NT2/D1 (cell line): ENCODE measurements at regions not wholly inside any gene's neighbourhood (a gene's known extent, or its start where the extent isn't known, plus 50 kb on each side); places are given as distances from the start of the nearest gene placed in this dataset.

Experiments
- DNase-seq: peaks from one replicate; pipeline ENCODE4 v3.0.0-alpha.2; 2011; ENCODE audit warnings: low read depth, low spot score
- H3K27me3 ChIP-seq: 2 replicates; pipeline ENCODE4 v1.6.0; 2011; ENCODE audit warnings: mild to moderate bottlenecking; ENCODE audit not compliant: insufficient read length, insufficient read depth
- H3K36me3 ChIP-seq: 2 replicates; pipeline ENCODE4 v1.6.1; 2011; ENCODE audit warnings: mild to moderate bottlenecking, low read length, mixed read lengths; ENCODE audit not compliant: insufficient read depth, insufficient read length
- H3K4me1 ChIP-seq: 2 replicates; pipeline ENCODE4 v1.5.1; 2011; ENCODE audit not compliant: insufficient read depth, insufficient read length
- H3K4me3 ChIP-seq: 2 replicates; pipeline ENCODE4 v1.5.1; 2011; ENCODE audit warnings: low read depth; ENCODE audit not compliant: insufficient read length
- H3K9ac ChIP-seq: 2 replicates; pipeline ENCODE4 v1.6.0; 2011; ENCODE audit warnings: low read depth; ENCODE audit not compliant: insufficient read length
- H3K9me3 ChIP-seq: 2 replicates; pipeline ENCODE4 v1.5.1; 2011; ENCODE audit warnings: mild to moderate bottlenecking, low read length; ENCODE audit not compliant: insufficient read depth
- SUZ12 ChIP-seq: IDR thresholded peaks from 2 replicates; pipeline ENCODE4 v1.6.1; 2011; ENCODE audit not compliant: insufficient read length, insufficient read depth; ENCODE audit errors: extremely low read depth
- YY1 ChIP-seq: IDR thresholded peaks from 2 replicates; pipeline ENCODE4 v1.6.1; 2011; ENCODE audit not compliant: insufficient read length, insufficient read depth
- ZNF274 ChIP-seq: IDR thresholded peaks from 2 replicates; pipeline ENCODE4 v1.6.1; 2011; ENCODE audit warnings: mild to moderate bottlenecking, low read depth, low read length

- no peaks in the 10 kb centered on the region for H3K4me1 ChIP-seq
- no peak overlapping the region for H3K4me3 ChIP-seq
- no peaks in the 10 kb centered on the region for H3K36me3 ChIP-seq
- peak; percentile 88 for DNase-seq
- peaks cover 9% of the 10 kb centered on the region; the same call in 1 of the 2 replicates for H3K9me3 ChIP-seq
- no peak overlapping the region for H3K9ac ChIP-seq
- TF ChIP-seq ZNF274 (no peak), YY1 (no peak), SUZ12 (no peak)
- H3K27me3 ChIP-seq = no peaks in the 10 kb centered on the region
Observed at GRCh38 chr6:22025468-22026163, 271.2 kb downstream of the PRL start.

DNA sequence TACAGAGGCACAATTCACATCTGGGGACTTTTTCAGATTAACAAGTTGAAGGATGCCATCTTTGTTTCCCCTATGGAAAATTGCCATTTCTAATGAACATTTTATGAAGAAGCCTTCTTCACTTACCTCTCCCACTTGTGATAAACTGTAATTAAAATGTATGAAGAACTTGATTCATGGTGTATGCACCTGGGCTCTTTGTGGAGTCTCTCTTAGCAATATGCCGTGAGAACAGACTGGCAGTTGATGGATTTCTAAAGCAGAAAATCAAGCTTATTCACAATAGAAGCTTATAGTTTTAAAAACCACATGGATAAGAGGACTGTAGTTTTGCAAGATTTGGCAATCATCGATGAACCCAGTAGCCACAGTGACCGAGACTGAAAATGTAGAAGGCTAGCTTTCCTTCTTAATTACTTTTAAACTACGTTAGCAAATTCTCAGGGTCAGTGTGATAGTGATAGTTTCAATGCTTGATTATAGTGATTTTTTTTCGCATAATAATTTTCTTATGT lies 270.6 kb downstream of the PRL start:
- no peak overlapping the region for H3K9ac ChIP-seq
- H3K4me3 ChIP-seq = no peak overlapping the region
- TF ChIP-seq SUZ12 (no peak), YY1 (no peak), ZNF274 (no peak)
- no peak for DNase-seq
- H3K27me3 ChIP-seq = no peaks in the 10 kb centered on the region
- peaks cover 9% of the 10 kb centered on the region; the same call in 1 of the 2 replicates for H3K9me3 ChIP-seq
- no peaks in the 10 kb centered on the region for H3K36me3 ChIP-seq
- no peaks in the 10 kb centered on the region for H3K4me1 ChIP-seq

DNA sequence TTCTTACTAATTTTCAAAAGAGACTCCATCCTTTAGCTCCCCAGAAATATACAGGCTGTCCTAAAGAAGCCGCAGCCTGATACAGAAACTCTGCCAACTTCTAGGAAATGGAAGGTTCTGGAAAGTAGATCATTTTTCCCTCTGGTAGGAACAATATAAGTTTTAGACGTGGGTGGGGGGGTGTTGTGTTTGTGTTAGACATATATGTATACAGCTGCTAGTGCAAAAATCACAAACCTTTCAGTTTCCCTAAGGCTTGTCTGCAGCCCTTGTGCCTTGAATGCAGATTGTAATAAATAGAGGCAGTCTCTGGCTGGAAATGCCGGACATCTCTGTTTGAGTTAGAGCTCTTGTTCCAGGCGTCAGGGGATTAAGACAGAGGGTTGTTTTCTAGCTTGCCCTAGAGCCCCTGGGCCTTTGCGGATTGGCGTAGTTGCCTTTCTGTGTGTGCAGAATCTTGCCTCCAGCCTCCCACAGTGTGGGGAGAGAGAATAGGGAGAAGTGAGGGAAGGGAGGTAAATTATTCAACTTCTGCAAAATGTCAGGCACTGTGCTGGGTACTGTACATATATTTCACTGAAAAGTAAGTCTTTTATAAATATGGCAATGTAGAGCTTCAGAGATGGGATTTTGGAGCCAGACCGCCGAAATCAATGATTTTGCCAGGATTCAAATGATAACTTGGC lies 269.7 kb downstream of the PRL start:
- H3K4me1 ChIP-seq = no peaks in the 10 kb centered on the region
- H3K9ac ChIP-seq = no peak overlapping the region

GRCh38 chr6:22028403-22029090 lies 268.3 kb downstream of the PRL start:
- H3K27me3 ChIP-seq = no peaks in the 10 kb centered on the region
- H3K4me3 ChIP-seq = no peak overlapping the region
- DNase-seq = no peak
- no peaks in the 10 kb centered on the region for H3K36me3 ChIP-seq
- TF ChIP-seq ZNF274 (no peak), YY1 (no peak), SUZ12 (no peak)
- no peaks in the 10 kb centered on the region for H3K9me3 ChIP-seq
- H3K9ac ChIP-seq = no peak overlapping the region
- H3K4me1 ChIP-seq = no peaks in the 10 kb centered on the region

More for the DNA sequence above, 269.7 kb downstream of the PRL start:
- no peaks in the 10 kb centered on the region for H3K27me3 ChIP-seq
- DNase-seq = no peak
- no peak overlapping the region for H3K4me3 ChIP-seq
- H3K36me3 ChIP-seq = no peaks in the 10 kb centered on the region
- TF ChIP-seq ZNF274 (no peak), SUZ12 (no peak), YY1 (no peak)
- H3K9me3 ChIP-seq = peaks cover 3% of the 10 kb centered on the region; the same call in 1 of the 2 replicates

DNA sequence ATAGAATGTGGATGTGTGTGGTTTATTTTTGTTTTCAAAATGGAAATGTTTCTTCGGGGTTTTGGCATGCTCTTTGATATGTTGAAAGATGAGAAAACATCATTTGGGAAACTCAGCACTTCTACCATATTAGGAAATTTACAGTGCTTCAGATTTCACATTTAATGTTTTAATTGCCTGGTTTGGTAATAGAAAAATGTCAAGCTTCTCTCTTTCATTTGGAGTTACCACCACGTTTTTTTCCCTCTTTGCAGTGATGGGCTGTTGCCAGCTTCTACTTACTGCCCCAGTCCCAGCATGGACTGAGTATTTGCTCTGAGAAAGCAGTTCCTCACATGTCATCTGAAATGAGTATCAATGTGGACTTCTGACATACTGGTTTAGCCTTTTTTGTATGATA lies 267.7 kb downstream of the PRL start:
- no peaks in the 10 kb centered on the region for H3K27me3 ChIP-seq
- no peaks in the 10 kb centered on the region for H3K4me1 ChIP-seq
- no peak overlapping the region for H3K4me3 ChIP-seq
- TF ChIP-seq YY1 (no peak), SUZ12 (no peak), ZNF274 (no peak)
- no peak for DNase-seq
- H3K9me3 ChIP-seq = no peaks in the 10 kb centered on the region
- no peak overlapping the region for H3K9ac ChIP-seq
- no peaks in the 10 kb centered on the region for H3K36me3 ChIP-seq

GRCh38 chr6:22030730-22031619 lies 265.9 kb downstream of the PRL start:
- no peaks in the 10 kb centered on the region for H3K27me3 ChIP-seq
- no peaks in the 10 kb centered on the region for H3K9me3 ChIP-seq
- TF ChIP-seq SUZ12 (no peak), YY1 (no peak), ZNF274 (no peak)
- H3K4me3 ChIP-seq = no peak overlapping the region
- H3K4me1 ChIP-seq = no peaks in the 10 kb centered on the region
- DNase-seq = no peak
- no peaks in the 10 kb centered on the region for H3K36me3 ChIP-seq
- H3K9ac ChIP-seq = no peak overlapping the region
